ENCODE measurements at regions not wholly inside any gene's neighbourhood (a gene's known extent, or its start where the extent isn't known, plus 50 kb on each side); places are given as distances from the start of the nearest gene placed in this dataset.
"Not testable (repeated sequence)": the region's sequence is repeated elsewhere in the genome, so short reads cannot be mapped to it uniquely, and the experiment has no call there.

DNA sequence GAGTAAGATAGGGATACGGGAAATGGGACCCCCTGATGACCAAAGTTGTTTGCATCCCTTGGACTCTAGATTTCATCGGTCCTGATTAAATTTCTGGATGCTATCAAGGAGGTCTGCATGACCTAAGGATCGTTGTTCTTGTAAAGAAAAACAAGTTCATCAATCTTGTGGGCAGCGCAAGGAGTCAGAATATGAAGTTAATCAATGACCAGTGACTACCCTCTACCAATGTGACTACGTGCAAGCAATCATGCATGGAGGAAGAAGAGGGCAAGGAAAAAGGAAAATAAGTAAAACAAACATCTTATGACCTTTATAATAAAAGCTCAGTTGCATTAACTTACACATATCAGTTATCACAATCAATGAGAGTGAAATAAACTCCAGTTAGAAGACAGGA is 139.7 kb downstream of the RTP4 start:
- ATAC-seq (no peak), DNase-seq (ENCODE audit: low spot score in 2 of 2) (no peak)
- H3K36me3 Mint-ChIP-seq = no peaks in the 10 kb centered on the region
- H3K27ac Mint-ChIP-seq = no peak overlapping the region
- peaks cover 0 to 5% of the 10 kb centered on the region in 2 donors for H3K9me3 Mint-ChIP-seq

- Mint-ChIP-seq H3K9me3 (peaks cover 0 to 1% of the 10 kb centered on the region in 2 donors), H3K27ac (no peak overlapping the region), H3K36me3 (no peaks in the 10 kb centered on the region)
- DNase-seq (ENCODE audit: low spot score in 2 of 2) = no peak
- no peak for ATAC-seq
These were observed 139.1 kb downstream of the RTP4 start for GRCh38 chr3:187507266-187507665.

DNA sequence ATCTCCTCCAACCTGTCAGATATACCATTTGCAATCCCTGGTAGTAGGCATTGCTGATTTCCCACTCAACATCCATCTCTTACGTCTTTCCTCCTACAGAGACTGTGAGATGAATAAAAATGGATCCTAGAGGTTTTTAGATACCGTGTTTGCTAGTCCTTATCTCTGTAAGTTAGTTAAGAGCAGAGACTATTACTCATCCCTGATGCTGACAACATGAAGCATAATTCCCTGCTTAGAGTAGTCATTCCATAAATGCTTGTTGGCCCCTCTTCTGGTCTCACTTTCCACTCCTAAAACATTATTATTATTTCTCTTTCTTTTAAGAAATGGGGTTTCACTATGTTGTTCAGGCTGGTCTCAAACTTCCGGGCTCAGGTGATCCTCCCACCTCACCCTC is 136.2 kb downstream of the RTP4 start:
- Mint-ChIP-seq H3K36me3 (no peaks in the 10 kb centered on the region), H3K27ac (no peak overlapping the region), H3K9me3 (no peaks in the 10 kb centered on the region)
- ATAC-seq (no peak), DNase-seq (ENCODE audit: low spot score in 2 of 2) (no peak)

- Mint-ChIP-seq H3K27ac (no peak overlapping the region), H3K36me3 (no peaks in the 10 kb centered on the region), H3K9me3 (peaks cover 0 to 4% of the 10 kb centered on the region in 2 donors)
- no peak for ATAC-seq
- DNase-seq (ENCODE audit: low spot score in 2 of 2) = no peak
These were observed 130.1 kb downstream of the RTP4 start for GRCh38 chr3:187498211-187498724.

GRCh38 chr3:187497052-187497451 is 128.9 kb downstream of the RTP4 start:
- no peak for ATAC-seq
- peaks cover 0 to 10% of the 10 kb centered on the region in 2 donors for H3K9me3 Mint-ChIP-seq
- no peak for DNase-seq (ENCODE audit: low spot score in 2 of 2)
- no peaks in the 10 kb centered on the region for H3K36me3 Mint-ChIP-seq
- H3K27ac Mint-ChIP-seq = no peak overlapping the region

GRCh38 chr3:187494056-187494455 is 125.9 kb downstream of the RTP4 start:
- not testable (repeated sequence) for DNase-seq (ENCODE audit: low spot score in 2 of 2); H3K27ac Mint-ChIP-seq; H3K36me3 Mint-ChIP-seq; ATAC-seq; H3K9me3 Mint-ChIP-seq

GRCh38 chr3:187491371-187491770 is 123.2 kb downstream of the RTP4 start:
- Mint-ChIP-seq H3K36me3 (no peaks in the 10 kb centered on the region), H3K9me3 (peaks cover 0 to 10% of the 10 kb centered on the region in 2 donors), H3K27ac (no peak overlapping the region)
- ATAC-seq (no peak), DNase-seq (ENCODE audit: low spot score in 2 of 2) (no peak)

- no peak for ATAC-seq
- Mint-ChIP-seq H3K9me3 (peaks cover 0 to 10% of the 10 kb centered on the region in 2 donors), H3K27ac (no peak overlapping the region), H3K36me3 (no peaks in the 10 kb centered on the region)
- no peak for DNase-seq (ENCODE audit: low spot score in 2 of 2)
These were observed 122.2 kb downstream of the RTP4 start for GRCh38 chr3:187490366-187490765.

DNA sequence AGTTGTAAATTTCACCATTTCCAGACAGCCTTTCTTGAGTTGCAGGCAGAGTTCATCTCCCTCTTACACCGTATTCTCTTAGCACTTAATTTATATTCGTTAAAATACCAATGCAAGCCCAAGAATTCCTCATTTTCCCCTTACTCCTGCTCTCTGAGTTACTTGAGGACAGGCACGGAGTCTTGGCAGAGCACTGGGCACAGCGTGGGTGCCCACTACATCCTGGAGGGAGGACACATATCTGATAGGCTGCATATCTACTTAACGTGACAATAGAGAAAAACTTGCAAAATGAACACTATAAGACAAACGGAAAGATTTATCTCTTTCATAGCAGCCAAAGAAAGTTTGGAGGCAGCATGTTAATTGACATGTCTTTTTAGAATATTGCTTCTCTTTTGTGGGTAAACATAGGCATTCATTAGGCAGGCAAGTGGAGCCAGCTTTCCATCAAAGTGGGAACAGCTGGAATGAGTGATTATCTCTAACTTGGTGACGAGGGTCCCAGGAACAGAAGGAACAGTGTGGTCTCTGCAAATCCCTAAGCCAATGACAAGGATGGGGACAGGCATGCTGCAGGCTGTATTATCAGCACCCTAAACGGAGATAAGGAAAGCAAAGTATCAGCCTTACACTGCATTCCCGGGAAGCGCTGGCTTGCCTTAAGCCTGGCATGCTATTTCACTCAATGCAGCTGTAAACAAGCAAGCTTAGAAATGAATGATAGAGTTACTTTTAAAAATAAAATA is 116.5 kb downstream of the RTP4 start:
- no peaks in the 10 kb centered on the region for H3K36me3 Mint-ChIP-seq
- ATAC-seq = no peak
- no peak for DNase-seq (ENCODE audit: low spot score in 2 of 2)
- no peak overlapping the region for H3K27ac Mint-ChIP-seq
- H3K9me3 Mint-ChIP-seq = no peaks in the 10 kb centered on the region

- peaks cover 2 to 4% of the 10 kb centered on the region in 2 donors for H3K9me3 Mint-ChIP-seq
- DNase-seq (ENCODE audit: low spot score in 2 of 2) (no peak), ATAC-seq (no peak)
- no peak overlapping the region for H3K27ac Mint-ChIP-seq
- H3K36me3 Mint-ChIP-seq = no peaks in the 10 kb centered on the region
These were observed 113.2 kb downstream of the RTP4 start for GRCh38 chr3:187481426-187481825.

DNA sequence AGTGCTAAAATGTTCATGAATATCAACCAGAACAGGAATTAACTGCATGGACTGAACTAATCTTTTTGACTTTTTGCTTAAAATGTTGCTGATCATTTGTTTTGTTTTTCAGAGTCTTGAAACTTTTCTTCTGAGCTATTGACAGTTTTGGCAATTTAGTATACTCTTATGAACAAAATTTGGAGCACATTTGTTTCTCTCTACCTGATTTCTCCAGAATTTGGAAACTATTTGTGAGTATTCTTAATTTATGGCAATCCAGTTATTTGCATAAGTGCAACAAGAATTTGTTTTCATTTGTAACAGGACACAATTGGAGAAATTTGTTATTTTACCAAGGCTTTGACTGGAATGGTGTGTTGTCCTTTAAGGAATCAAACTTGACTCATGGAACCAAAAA is 107.4 kb downstream of the RTP4 start:
- peaks cover 0 to 17% of the 10 kb centered on the region in 2 donors for H3K36me3 Mint-ChIP-seq
- H3K27ac Mint-ChIP-seq; ATAC-seq; DNase-seq (ENCODE audit: low spot score in 2 of 2): not testable (repeated sequence)
- peaks cover 7 to 16% of the 10 kb centered on the region in 2 donors for H3K9me3 Mint-ChIP-seq

DNA sequence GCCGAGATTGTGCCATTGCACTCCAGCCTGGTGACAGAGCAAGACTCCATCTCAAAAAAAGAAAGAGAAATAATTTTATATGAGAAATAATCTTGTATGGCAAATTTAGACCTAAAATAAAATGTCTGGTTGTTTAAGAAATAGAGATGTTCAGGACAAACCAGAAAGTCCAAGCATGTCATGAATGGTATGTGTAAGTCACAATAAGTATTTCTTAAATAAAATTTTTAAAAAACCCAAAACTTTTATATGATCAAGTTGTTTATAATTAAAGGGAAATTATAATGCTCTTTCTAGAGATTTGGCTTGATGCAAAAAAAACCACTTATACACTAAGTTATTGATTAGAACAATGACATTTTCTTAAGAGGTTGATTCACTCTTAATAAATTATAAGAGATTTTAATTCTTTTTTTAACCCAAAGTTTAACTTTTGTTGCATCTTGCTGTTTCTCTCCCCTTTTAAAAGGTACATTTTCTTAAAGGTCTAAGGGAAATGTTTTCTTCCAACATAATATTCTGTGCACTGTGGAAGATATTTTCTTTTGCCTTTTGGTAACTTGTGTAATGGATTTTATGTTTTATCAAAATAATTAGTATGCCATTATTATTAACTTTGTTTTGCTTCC is 105.7 kb downstream of the RTP4 start:
- H3K36me3 Mint-ChIP-seq = peaks cover 0 to 21% of the 10 kb centered on the region in 2 donors
- ATAC-seq (no peak), DNase-seq (ENCODE audit: low spot score in 2 of 2) (no peak)
- no peak overlapping the region for H3K27ac Mint-ChIP-seq
- peaks cover 9 to 19% of the 10 kb centered on the region in 2 donors for H3K9me3 Mint-ChIP-seq

DNA sequence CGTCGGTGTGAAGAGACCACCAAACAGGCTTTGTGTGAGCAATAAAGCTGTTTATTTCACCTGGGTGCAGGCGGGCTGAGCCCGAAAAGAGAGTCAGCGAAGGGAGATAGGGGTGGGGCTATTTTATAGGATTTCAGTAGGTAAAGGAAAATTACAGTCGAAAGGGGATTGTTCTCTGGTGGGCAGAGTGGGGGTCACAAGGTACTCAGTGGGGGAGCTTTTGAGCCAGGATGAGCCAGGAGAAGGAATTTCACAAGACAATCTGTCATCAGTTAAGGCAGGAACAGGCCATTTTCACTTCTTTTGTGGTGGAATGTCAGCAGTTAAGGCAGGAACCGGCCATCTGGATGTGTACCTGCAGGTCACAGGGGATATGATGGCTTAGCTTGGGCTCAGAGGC is 98.1 kb downstream of the RTP4 start:
- peaks cover 0 to 11% of the 10 kb centered on the region in 2 donors for H3K36me3 Mint-ChIP-seq
- H3K27ac Mint-ChIP-seq; ATAC-seq; H3K9me3 Mint-ChIP-seq; DNase-seq (ENCODE audit: low spot score in 2 of 2): not testable (repeated sequence)

DNA sequence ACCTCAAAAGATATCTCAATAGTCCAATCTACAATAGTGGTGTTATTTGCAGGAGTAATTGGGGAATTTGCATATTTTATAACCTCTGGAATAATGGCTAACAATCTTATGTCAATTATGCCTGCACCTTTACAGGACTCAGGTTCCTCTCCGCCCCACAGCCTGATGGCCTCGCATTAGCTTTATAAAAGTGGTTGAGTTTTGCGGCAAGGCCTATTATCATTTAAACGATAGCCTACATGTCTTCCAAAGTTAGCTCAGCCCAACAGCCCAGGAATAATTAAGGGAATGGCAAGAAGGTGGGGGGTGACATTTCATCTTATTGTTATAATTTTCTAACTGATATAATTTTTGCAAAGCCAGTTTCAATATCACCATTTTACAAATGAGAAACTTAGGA is 97.3 kb downstream of the RTP4 start:
- peaks cover 1 to 3% of the 10 kb centered on the region in 2 donors for H3K9me3 Mint-ChIP-seq
- no peak overlapping the region for H3K27ac Mint-ChIP-seq
- peaks cover 0 to 3% of the 10 kb centered on the region in 2 donors for H3K36me3 Mint-ChIP-seq
- no peak for ATAC-seq
- DNase-seq (ENCODE audit: low spot score in 2 of 2) = no peak

DNA sequence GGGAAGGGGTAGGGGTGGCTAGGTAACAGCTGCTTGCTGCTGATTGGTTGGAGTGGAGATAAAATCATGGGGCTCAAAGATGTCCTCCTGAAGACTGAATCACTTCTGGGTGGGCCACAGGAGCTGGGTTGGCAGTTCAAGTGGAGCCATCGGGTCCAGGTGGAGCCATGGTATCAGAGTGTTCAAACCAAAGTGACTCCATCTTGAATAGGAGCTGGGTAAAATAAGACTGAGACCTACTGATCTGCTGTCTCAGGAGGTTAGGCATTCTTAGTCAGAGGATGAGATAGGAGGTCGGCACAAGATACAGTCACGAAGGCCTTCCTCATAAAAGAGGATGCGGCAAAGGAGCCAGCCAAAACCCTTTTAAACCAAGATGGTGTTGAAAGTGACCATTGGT is 96.5 kb downstream of the RTP4 start:
- DNase-seq (ENCODE audit: low spot score in 2 of 2) (no peak), ATAC-seq (no peak)
- H3K27ac Mint-ChIP-seq = no peak overlapping the region
- no peaks in the 10 kb centered on the region for H3K36me3 Mint-ChIP-seq
- no peaks in the 10 kb centered on the region for H3K9me3 Mint-ChIP-seq

DNA sequence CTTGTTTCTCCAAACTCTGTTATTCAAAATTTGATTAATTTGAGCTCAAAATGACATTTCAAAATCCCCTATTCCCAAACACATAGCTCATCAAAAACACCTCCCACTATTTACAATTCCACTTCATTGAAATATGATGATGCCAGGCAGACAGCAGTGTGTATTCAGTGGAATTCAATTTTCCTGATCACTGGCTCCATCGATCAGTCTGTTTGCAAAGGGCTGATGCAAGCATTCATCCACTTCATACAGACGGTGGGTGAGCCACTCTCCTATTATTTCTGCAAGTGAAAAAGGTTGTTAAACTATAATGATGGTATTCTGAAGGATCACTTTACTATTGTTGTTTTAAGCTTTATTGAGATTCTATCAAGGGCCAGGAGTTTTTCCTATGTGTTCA is 90.7 kb downstream of the RTP4 start:
- DNase-seq (ENCODE audit: low spot score in 2 of 2) = no peak
- Mint-ChIP-seq H3K9me3 (no peaks in the 10 kb centered on the region), H3K27ac (no peak overlapping the region), H3K36me3 (no peaks in the 10 kb centered on the region)
- no peak for ATAC-seq

- ATAC-seq (no peak), DNase-seq (ENCODE audit: low spot score in 2 of 2) (no peak)
- Mint-ChIP-seq H3K27ac (no peak overlapping the region), H3K36me3 (no peaks in the 10 kb centered on the region), H3K9me3 (no peaks in the 10 kb centered on the region)
These were observed 90.2 kb downstream of the RTP4 start for GRCh38 chr3:187458383-187458782.

GRCh38 chr3:187456250-187456649 is 88.1 kb downstream of the RTP4 start:
- no peak overlapping the region for H3K27ac Mint-ChIP-seq
- DNase-seq (ENCODE audit: low spot score in 2 of 2) (no peak), ATAC-seq (no peak)
- no peaks in the 10 kb centered on the region for H3K9me3 Mint-ChIP-seq
- H3K36me3 Mint-ChIP-seq = no peaks in the 10 kb centered on the region

Measured in activated naive CD4-positive, alpha-beta T cell treated with anti-CD3 and anti-CD28 coated beads, Interleukin-2, amount 50 U/mL, for 72 hours (primary cell).